Hepatocyte (in vitro differentiated cells): ENCODE measurements at regions not wholly inside any gene's neighbourhood (a gene's known extent, or its start where the extent isn't known, plus 50 kb on each side); places are given as distances from the start of the nearest gene placed in this dataset.
"Not testable (repeated sequence)": the region's sequence is repeated elsewhere in the genome, so short reads cannot be mapped to it uniquely, and the experiment has no call there.

Experiments
- DNase-seq: peaks from one replicate; pipeline ENCODE4 v3.0.0-alpha.2; 2016; ENCODE audit warnings: low spot score
- H2AFZ ChIP-seq: fragments of 200-600 bp; sonication (generic); 2 replicates; pipeline ENCODE4 v1.6.0; 2016; ENCODE audit warnings: antibody characterized with exemption, mild to moderate bottlenecking
- H3K27ac ChIP-seq: fragments of 200-600 bp; sonication (generic); 2 replicates; pipeline ENCODE4 v1.5.1; 2016; ENCODE audit warnings: mild to moderate bottlenecking
- H3K27me3 ChIP-seq: fragments of 200-600 bp; sonication (generic); 2 replicates; pipeline ENCODE4 v1.6.1; 2016
- H3K36me3 ChIP-seq: fragments of 200-600 bp; sonication (generic); replicated peaks from 2 replicates; pipeline ENCODE4 v1.5.1; 2016; ENCODE audit warnings: low read depth; ENCODE audit not compliant: insufficient read depth
- H3K4me1 ChIP-seq: fragments of 200-600 bp; sonication (generic); 2 replicates; pipeline ENCODE4 v1.5.1; 2016; ENCODE audit warnings: mild to moderate bottlenecking, moderate library complexity; ENCODE audit not compliant: insufficient read depth
- H3K4me2 ChIP-seq: fragments of 200-600 bp; sonication (generic); 2 replicates; pipeline ENCODE4 v1.6.0; 2016
- H3K4me3 ChIP-seq: fragments of 200-600 bp; sonication (generic); 2 replicates; pipeline ENCODE4 v1.5.1; 2016; ENCODE audit warnings: mild to moderate bottlenecking
- H3K79me2 ChIP-seq: fragments of 200-600 bp; sonication (generic); 2 replicates; pipeline ENCODE4 v1.6.0; 2017; ENCODE audit warnings: mild to moderate bottlenecking
- H3K9me2 ChIP-seq: fragments of 200-600 bp; sonication (generic); replicated peaks from 2 replicates; pipeline ENCODE4 v1.6.0; 2017; ENCODE audit warnings: mild to moderate bottlenecking; ENCODE audit not compliant: insufficient read depth
- H3K9me3 ChIP-seq: fragments of 200-600 bp; sonication (generic); 2 replicates; pipeline ENCODE4 v1.5.1; 2016; ENCODE audit warnings: low read depth, mild to moderate bottlenecking
- H4K20me1 ChIP-seq: fragments of 200-600 bp; sonication (generic); 2 replicates; pipeline ENCODE4 v1.6.0; 2016; ENCODE audit warnings: mild to moderate bottlenecking; ENCODE audit not compliant: insufficient read depth, poor library complexity, severe bottlenecking
- CTCF ChIP-seq: fragments of 200-600 bp; sonication (generic); IDR thresholded peaks from 2 replicates; pipeline ENCODE4 v1.5.1; 2016; ENCODE audit warnings: antibody characterized with exemption, mild to moderate bottlenecking; ENCODE audit not compliant: poor library complexity
- EZH2 ChIP-seq: fragments of 200-600 bp; sonication (generic); IDR thresholded peaks from 2 replicates; pipeline ENCODE4 v1.6.1; 2016; ENCODE audit warnings: antibody characterized with exemption, mild to moderate bottlenecking, borderline replicate concordance
- EZH2phosphoT487 ChIP-seq: fragments of 200-600 bp; sonication (generic); IDR thresholded peaks from one replicate; pipeline ENCODE4 v1.6.1; 2018; ENCODE audit warnings: antibody characterized with exemption, mild to moderate bottlenecking, low read depth, moderate library complexity; ENCODE audit not compliant: unreplicated experiment, severe bottlenecking
- WGBS: methylation state at CpG from one replicate; pipeline ENCODE4 v1.1.6; 2016; ENCODE audit warnings: low lambda C conversion rate; ENCODE audit errors: missing lambda C conversion rate; 5-methylcytosine and 5-hydroxymethylcytosine counted together

- peaks cover 5% of the 10 kb centered on the region for H3K4me1 ChIP-seq
- no peaks in the 10 kb centered on the region for H3K79me2 ChIP-seq
- no peak overlapping the region for H3K4me2 ChIP-seq
- TF ChIP-seq CTCF (no peak), EZH2 (no peak)
- no peak for DNase-seq
- no peak overlapping the region for H3K4me3 ChIP-seq
- H3K36me3 ChIP-seq, result no peaks in the 10 kb centered on the region
- peak overlapping the region; percentile 2 for H3K27ac ChIP-seq
- 73% methylated on average over 10 of the region's 10 CpGs for WGBS
- H2AFZ ChIP-seq, result no peak overlapping the region
- H4K20me1 ChIP-seq, result no peaks in the 10 kb centered on the region
- H3K9me3 ChIP-seq, result no peaks in the 10 kb centered on the region
- no peaks in the 10 kb centered on the region for H3K9me2 ChIP-seq
- H3K27me3 ChIP-seq, result no peaks in the 10 kb centered on the region
Observed at GRCh38 chr11:130534551-130534950, 86.1 kb downstream of the ADAMTS15 start.

GRCh38 chr11:130535520-130535919, 87.1 kb downstream of the ADAMTS15 start:
- Histone ChIP-seq H2AFZ (no peak overlapping the region), H3K4me1 (peaks cover 5% of the 10 kb centered on the region), H3K4me3 (no peak overlapping the region), H3K79me2 (no peaks in the 10 kb centered on the region), H3K36me3 (no peaks in the 10 kb centered on the region), H3K27me3 (no peaks in the 10 kb centered on the region), H3K9me2 (no peaks in the 10 kb centered on the region), H3K4me2 (no peak overlapping the region), H3K9me3 (no peaks in the 10 kb centered on the region), H4K20me1 (no peaks in the 10 kb centered on the region), H3K27ac (no peak overlapping the region)
- no peak for DNase-seq
- TF ChIP-seq CTCF (no peak), EZH2 (no peak)
- 72% methylated on average over 6 of the region's 6 CpGs for WGBS

- no peaks in the 10 kb centered on the region for H3K9me3 ChIP-seq
- H3K9me2 ChIP-seq, result no peaks in the 10 kb centered on the region
- H3K27me3 ChIP-seq, result no peaks in the 10 kb centered on the region
- H3K79me2 ChIP-seq, result no peaks in the 10 kb centered on the region
- no peak overlapping the region for H2AFZ ChIP-seq
- H3K4me2 ChIP-seq, result no peak overlapping the region
- no peak for TF ChIP-seq EZH2phosphoT487
- no peak for TF ChIP-seq CTCF
- TF ChIP-seq EZH2, result no peak
- 78% methylated on average over 11 of the region's 11 CpGs for WGBS
- no peaks in the 10 kb centered on the region for H3K36me3 ChIP-seq
- H4K20me1 ChIP-seq, result no peaks in the 10 kb centered on the region
- DNase-seq, result no peak
- H3K4me3 ChIP-seq, result no peak overlapping the region
- H3K4me1 ChIP-seq, result peaks cover 5% of the 10 kb centered on the region
- H3K27ac ChIP-seq, result no peak overlapping the region
Observed at GRCh38 chr11:130536106-130537040, 87.9 kb downstream of the ADAMTS15 start.

- not testable (repeated sequence) for H3K4me1 ChIP-seq, H3K27me3 ChIP-seq, H3K4me3 ChIP-seq, H3K9me3 ChIP-seq, H3K27ac ChIP-seq, H3K36me3 ChIP-seq, H3K4me2 ChIP-seq, H4K20me1 ChIP-seq, H3K9me2 ChIP-seq, H2AFZ ChIP-seq, H3K79me2 ChIP-seq, DNase-seq
- WGBS, result 85% methylated on average over 1 of the region's 1 CpG
Observed at GRCh38 chr11:130539680-130540079, 91.2 kb downstream of the ADAMTS15 start.
